ENCODE measurements at regions not wholly inside any gene's neighbourhood (a gene's known extent, or its start where the extent isn't known, plus 50 kb on each side); places are given as distances from the start of the nearest gene placed in this dataset.

DNA sequence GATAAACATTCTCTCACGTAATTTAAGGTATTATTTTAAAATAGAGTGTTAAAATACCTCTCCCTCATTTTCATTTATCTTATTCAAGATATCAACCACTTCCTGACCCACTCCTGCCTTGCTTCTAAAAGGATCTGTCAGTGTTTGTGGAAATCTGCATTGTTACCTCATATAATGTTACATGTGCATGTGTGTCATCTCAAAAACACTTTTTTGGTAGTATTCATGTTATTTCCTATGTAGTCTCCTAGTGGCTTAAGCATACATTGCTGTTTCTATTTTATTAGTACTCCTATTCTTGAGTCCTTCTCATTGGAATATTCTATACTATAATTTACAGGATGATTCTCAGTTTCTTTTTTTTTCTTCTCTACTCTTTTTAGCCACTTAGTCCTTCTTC is 1360.7 kb upstream of the CELF2 start:
- TF ChIP-seq POLR2A (IDR thresholded peaks at IDR 0.05; ENCODE audit: low read length), result no peak
- no peak for TF ChIP-seq GATA1 (IDR thresholded peaks at IDR 0.05; ENCODE audit: low read depth, low read length)
- DNase-seq, result no peak

- no peak for TF ChIP-seq GATA1 (IDR thresholded peaks at IDR 0.05; ENCODE audit: low read depth, low read length)
- TF ChIP-seq POLR2A (IDR thresholded peaks at IDR 0.05; ENCODE audit: low read length), result no peak
- DNase-seq, result no peak
Observed at GRCh38 chr10:9657530-9657929, 1360.1 kb upstream of the CELF2 start.

DNA sequence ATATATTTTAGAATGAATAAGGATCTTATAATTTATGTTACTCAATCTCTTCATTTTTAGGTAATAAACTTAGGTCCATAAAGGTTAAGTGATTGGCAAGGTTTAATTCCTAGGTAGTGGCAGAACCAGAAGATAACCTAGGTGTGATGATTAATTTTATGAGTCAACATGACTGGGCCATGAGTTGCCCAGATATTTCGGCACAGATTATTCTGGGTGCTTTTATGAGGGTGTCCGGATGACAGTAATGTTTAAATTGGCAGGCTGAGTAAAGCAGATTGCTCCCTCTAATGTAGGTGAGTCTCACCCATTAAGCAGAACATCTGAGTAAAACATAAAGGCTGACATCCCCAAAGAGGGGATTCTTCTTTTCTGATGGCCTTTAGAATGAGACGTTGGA is 1349.3 kb upstream of the CELF2 start:
- TF ChIP-seq POLR2A (IDR thresholded peaks at IDR 0.05; ENCODE audit: low read length), result no peak
- no peak for TF ChIP-seq GATA1 (IDR thresholded peaks at IDR 0.05; ENCODE audit: low read depth, low read length)
- no peak for DNase-seq

GRCh38 chr10:9670911-9671310 is 1346.8 kb upstream of the CELF2 start:
- no peak for DNase-seq
- TF ChIP-seq GATA1 (IDR thresholded peaks at IDR 0.05; ENCODE audit: low read depth, low read length) (no peak), POLR2A (IDR thresholded peaks at IDR 0.05; ENCODE audit: low read length) (no peak)

GRCh38 chr10:9681655-9682054 is 1336.0 kb upstream of the CELF2 start:
- no peak for DNase-seq
- TF ChIP-seq GATA1 (IDR thresholded peaks at IDR 0.05; ENCODE audit: low read depth, low read length) (no peak), POLR2A (IDR thresholded peaks at IDR 0.05; ENCODE audit: low read length) (no peak)

DNA sequence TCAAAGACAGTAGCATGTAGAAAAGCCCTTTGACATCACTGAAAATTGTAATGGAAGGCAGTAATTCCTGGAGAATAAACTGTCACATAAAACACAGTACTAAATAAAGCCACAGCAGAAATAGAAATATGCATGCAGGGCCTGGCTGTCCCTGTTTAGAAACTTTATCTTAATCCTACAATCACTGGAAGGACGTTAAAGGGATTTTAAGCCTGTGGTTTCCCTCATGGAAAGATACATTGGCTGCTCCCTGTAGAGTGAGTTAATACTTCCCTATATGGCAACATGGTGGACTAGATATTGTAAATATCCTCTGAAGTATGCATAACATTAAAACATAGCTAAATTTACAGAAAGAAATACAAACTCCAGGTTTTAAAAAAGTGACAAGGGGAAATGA is 1334.9 kb upstream of the CELF2 start:
- DNase-seq, result no peak
- no peak for TF ChIP-seq POLR2A (IDR thresholded peaks at IDR 0.05; ENCODE audit: low read length)
- no peak for TF ChIP-seq GATA1 (IDR thresholded peaks at IDR 0.05; ENCODE audit: low read depth, low read length)

DNA sequence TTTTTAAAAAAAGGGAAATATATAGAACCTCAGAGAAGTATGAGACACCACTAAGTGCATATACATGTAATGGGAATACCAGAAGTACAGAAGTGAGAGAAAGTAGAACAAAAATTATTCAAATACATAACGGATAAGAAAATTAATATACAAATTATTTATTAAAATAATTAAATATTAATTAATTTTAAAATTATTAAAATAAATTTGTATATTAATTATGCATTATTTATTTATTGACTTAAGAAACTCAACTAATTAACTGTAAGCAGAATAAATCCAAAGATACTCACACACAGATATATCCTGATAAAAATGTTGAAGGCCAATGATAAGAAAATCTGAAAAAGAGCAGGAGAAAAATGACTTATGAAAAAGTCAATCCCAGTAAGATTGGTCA is 1333.5 kb upstream of the CELF2 start:
- TF ChIP-seq GATA1 (IDR thresholded peaks at IDR 0.05; ENCODE audit: low read depth, low read length), result no peak
- no peak for DNase-seq

- no peak for DNase-seq
- TF ChIP-seq GATA1 (IDR thresholded peaks at IDR 0.05; ENCODE audit: low read depth, low read length) (no peak), POLR2A (IDR thresholded peaks at IDR 0.05; ENCODE audit: low read length) (no peak)
Observed at GRCh38 chr10:9685596-9685995, 1332.1 kb upstream of the CELF2 start.

DNA sequence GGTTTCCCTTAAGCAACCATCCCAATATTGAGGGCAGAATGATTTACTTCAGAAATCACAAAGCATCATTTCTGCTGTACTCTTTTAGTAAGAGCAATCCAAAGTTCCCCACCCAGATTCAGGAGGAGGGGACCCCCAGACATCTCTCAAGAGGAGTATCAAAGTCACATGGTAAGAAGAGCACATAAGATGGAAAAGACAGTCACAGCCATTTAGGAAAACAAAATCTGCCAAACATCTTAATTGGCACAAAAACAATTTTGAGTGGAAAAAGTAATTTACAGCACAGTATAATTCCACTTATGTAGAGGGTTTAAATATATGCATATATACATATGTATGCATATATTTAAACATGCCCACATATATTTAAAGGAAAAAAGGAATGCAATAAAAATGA is 1329.0 kb upstream of the CELF2 start:
- TF ChIP-seq POLR2A (IDR thresholded peaks at IDR 0.05; ENCODE audit: low read length), result no peak
- TF ChIP-seq GATA1 (IDR thresholded peaks at IDR 0.05; ENCODE audit: low read depth, low read length), result no peak
- DNase-seq, result no peak

DNA sequence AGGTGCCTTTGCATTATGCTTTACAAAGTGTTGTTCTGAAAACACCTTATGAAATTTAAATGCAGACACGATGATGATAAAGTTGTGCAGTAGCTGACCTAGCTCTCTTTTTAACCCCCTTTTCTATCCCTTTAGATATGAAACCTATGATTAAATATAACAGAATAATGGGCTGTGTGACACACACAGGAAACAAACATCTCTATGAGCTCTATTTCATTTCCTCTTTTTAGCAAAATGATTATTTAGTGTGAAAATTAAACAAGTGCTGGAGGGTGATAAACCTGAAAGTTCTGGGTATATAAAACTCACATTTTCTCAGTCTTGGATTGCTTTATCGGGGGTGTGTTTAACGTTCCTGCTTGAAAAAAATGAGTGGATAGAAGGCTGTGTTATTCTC is 1310.5 kb upstream of the CELF2 start:
- TF ChIP-seq POLR2A (IDR thresholded peaks at IDR 0.05; ENCODE audit: low read length) (no peak), GATA1 (IDR thresholded peaks at IDR 0.05; ENCODE audit: low read depth, low read length) (no peak)
- DNase-seq, result no peak

DNA sequence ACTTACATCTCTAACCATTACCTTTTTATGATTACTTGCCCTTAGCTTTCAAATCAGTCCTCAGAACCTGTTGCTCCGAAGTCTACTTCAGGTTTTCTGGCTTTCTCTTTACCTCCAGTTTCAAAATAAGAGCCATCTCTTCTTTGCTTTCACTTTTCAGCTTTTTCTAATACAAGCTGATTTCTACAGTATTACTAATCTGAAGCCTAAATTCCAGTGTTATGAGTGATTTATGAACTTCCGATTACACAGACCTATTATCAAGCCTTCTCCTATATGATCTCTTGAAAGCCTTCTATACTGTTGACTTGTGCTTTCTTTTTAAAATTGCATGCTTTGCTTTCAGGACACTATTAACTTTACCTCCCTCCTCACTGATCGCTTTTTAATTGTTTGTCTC is 1307.8 kb upstream of the CELF2 start:
- no peak for DNase-seq
- TF ChIP-seq POLR2A (IDR thresholded peaks at IDR 0.05; ENCODE audit: low read length) (no peak), GATA1 (IDR thresholded peaks at IDR 0.05; ENCODE audit: low read depth, low read length) (no peak)

DNA sequence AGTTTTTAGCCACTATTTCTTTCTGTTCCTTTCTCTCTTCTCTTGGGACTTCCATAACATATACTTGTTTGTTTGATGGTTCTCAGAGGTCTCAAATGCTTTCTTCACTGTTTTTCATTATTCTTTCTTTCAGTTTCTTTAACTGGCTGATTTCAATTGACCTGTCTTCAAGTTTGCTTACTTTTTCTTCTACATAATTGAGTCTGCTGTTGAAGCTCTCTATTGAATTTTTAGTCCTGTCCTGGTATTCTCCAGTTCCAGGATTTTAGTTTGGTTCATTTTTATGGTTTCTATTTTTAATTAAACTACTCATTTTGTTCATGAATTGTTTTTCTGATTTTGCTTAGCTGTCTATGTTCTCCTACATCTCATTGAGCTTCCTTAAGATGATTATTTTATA is 1305.3 kb upstream of the CELF2 start:
- DNase-seq, result no peak
- no peak for TF ChIP-seq GATA1 (IDR thresholded peaks at IDR 0.05; ENCODE audit: low read depth, low read length)
- no peak for TF ChIP-seq POLR2A (IDR thresholded peaks at IDR 0.05; ENCODE audit: low read length)

- TF ChIP-seq POLR2A (IDR thresholded peaks at IDR 0.05; ENCODE audit: low read length) (no peak), GATA1 (IDR thresholded peaks at IDR 0.05; ENCODE audit: low read depth, low read length) (no peak)
- DNase-seq, result no peak
Observed at GRCh38 chr10:9719246-9719645, 1298.4 kb upstream of the CELF2 start.

DNA sequence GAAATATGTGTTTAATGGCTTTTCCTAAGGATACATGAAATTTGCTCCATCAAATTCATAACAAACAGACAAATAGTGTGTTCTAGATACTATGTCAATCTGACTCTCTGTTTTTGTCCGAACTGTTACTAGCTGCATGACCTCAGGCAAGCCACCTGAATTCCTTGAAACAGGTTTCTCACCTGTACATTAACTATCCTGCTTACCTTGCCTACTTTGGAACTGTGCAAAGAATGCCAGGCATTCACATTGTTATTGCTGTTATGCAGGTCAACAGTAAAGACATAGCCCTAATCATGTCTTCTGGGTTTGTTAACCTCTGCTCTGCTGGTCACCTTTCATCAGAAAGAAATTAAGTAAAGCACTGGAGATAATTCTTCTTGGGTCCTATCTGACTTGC is 1283.9 kb upstream of the CELF2 start:
- no peak for DNase-seq
- TF ChIP-seq POLR2A (IDR thresholded peaks at IDR 0.05; ENCODE audit: low read length) (no peak), GATA1 (IDR thresholded peaks at IDR 0.05; ENCODE audit: low read depth, low read length) (no peak)

GRCh38 chr10:9734218-9734617 is 1283.5 kb upstream of the CELF2 start:
- TF ChIP-seq GATA1 (IDR thresholded peaks at IDR 0.05; ENCODE audit: low read depth, low read length) (no peak), POLR2A (IDR thresholded peaks at IDR 0.05; ENCODE audit: low read length) (no peak)
- DNase-seq, result no peak

GRCh38 chr10:9735731-9736130 is 1281.9 kb upstream of the CELF2 start:
- no peak for DNase-seq
- TF ChIP-seq POLR2A (IDR thresholded peaks at IDR 0.05; ENCODE audit: low read length) (no peak), GATA1 (IDR thresholded peaks at IDR 0.05; ENCODE audit: low read depth, low read length) (no peak)
